ENCODE measurements at regions not wholly inside any gene's neighbourhood (a gene's known extent, or its start where the extent isn't known, plus 50 kb on each side); places are given as distances from the start of the nearest gene placed in this dataset.
"Not testable (repeated sequence)": the region's sequence is repeated elsewhere in the genome, so short reads cannot be mapped to it uniquely, and the experiment has no call there.

GRCh38 chr7:131843898-131844331 lies 287.5 kb upstream of the PODXL start:
- no peak for DNase-seq

- DNase-seq = no peak
These were observed 283.7 kb upstream of the PODXL start for GRCh38 chr7:131839967-131840690.

GRCh38 chr7:131836733-131837132 lies 280.3 kb upstream of the PODXL start:
- DNase-seq = no peak

GRCh38 chr7:131835141-131835540 lies 278.7 kb upstream of the PODXL start:
- DNase-seq = no peak

GRCh38 chr7:131830681-131831080 lies 274.3 kb upstream of the PODXL start:
- no peak for DNase-seq

GRCh38 chr7:131829947-131830558 lies 273.6 kb upstream of the PODXL start:
- no peak for DNase-seq

- DNase-seq = no peak
These were observed 271.0 kb upstream of the PODXL start for GRCh38 chr7:131827421-131827820.

- DNase-seq = no peak
These were observed 270.5 kb upstream of the PODXL start for GRCh38 chr7:131826960-131827359.

GRCh38 chr7:131823961-131824440 lies 267.6 kb upstream of the PODXL start:
- not testable (repeated sequence) for DNase-seq

GRCh38 chr7:131819891-131820290 lies 263.5 kb upstream of the PODXL start:
- DNase-seq = no peak

GRCh38 chr7:131816391-131817007 lies 260.1 kb upstream of the PODXL start:
- DNase-seq = no peak

- no peak for DNase-seq
These were observed 252.3 kb upstream of the PODXL start for GRCh38 chr7:131808736-131809135.

- DNase-seq = not testable (repeated sequence)
These were observed 251.7 kb upstream of the PODXL start for GRCh38 chr7:131808156-131808555.

GRCh38 chr7:131803816-131804215 lies 247.4 kb upstream of the PODXL start:
- no peak for DNase-seq

- DNase-seq = no peak
These were observed 245.9 kb upstream of the PODXL start for GRCh38 chr7:131802195-131802864.

GRCh38 chr7:131800531-131800930 lies 244.1 kb upstream of the PODXL start:
- DNase-seq = no peak

GRCh38 chr7:131800008-131800407 lies 243.6 kb upstream of the PODXL start:
- no peak for DNase-seq

- no peak for DNase-seq
These were observed 241.4 kb upstream of the PODXL start for GRCh38 chr7:131797841-131798240.

- DNase-seq = no peak
These were observed 239.0 kb upstream of the PODXL start for GRCh38 chr7:131795400-131795799.

- DNase-seq = no peak
These were observed 235.9 kb upstream of the PODXL start for GRCh38 chr7:131792311-131792710.

- no peak for DNase-seq
These were observed 230.7 kb upstream of the PODXL start for GRCh38 chr7:131787101-131787500.

- no peak for DNase-seq
These were observed 229.8 kb upstream of the PODXL start for GRCh38 chr7:131786204-131786603.

- no peak for DNase-seq
These were observed 222.2 kb upstream of the PODXL start for GRCh38 chr7:131778601-131779000.

Measured in CD4-positive, alpha-beta T cell treated with Interleukin-17A for 4 hours (primary cell).